ENCODE measurements at regions not wholly inside any gene's neighbourhood (a gene's known extent, or its start where the extent isn't known, plus 50 kb on each side); places are given as distances from the start of the nearest gene placed in this dataset.

GRCh38 chr6:156408655-156409054, 368.5 kb upstream of the ARID1B start:
- Histone ChIP-seq H3K27me3 (no peaks in the 10 kb centered on the region), H3K9me3 (no peaks in the 10 kb centered on the region), H3K27ac (no peak overlapping the region), H3K4me3 (no peak overlapping the region), H3K4me1 (no peaks in the 10 kb centered on the region), H3K36me3 (no peaks in the 10 kb centered on the region)
- intact Hi-C loops (cut with DNase I; ENCODE audit: low total_unique reads): no loop called here
- DNase-seq (ENCODE audit: low spot score in 2 of 2): no peak
- TF ChIP-seq POLR2A (IDR thresholded peaks at IDR 0.05): no peak
- no peak for TF ChIP-seq CTCF (IDR thresholded peaks at IDR 0.05)
- no peak for TF ChIP-seq POLR2AphosphoS5 (IDR thresholded peaks at IDR 0.05)

GRCh38 chr6:156407334-156407733, 369.8 kb upstream of the ARID1B start:
- no peaks in the 10 kb centered on the region for H3K4me1 ChIP-seq
- H3K27me3 ChIP-seq: no peaks in the 10 kb centered on the region
- TF ChIP-seq POLR2AphosphoS5 (IDR thresholded peaks at IDR 0.05) (no peak), CTCF (IDR thresholded peaks at IDR 0.05) (no peak), POLR2A (IDR thresholded peaks at IDR 0.05) (no peak)
- DNase-seq (ENCODE audit: low spot score in 2 of 2): no peak
- no peak overlapping the region for H3K27ac ChIP-seq
- H3K4me3 ChIP-seq: no peak overlapping the region
- H3K9me3 ChIP-seq: no peaks in the 10 kb centered on the region
- H3K36me3 ChIP-seq: no peaks in the 10 kb centered on the region
- intact Hi-C loops (cut with DNase I; ENCODE audit: low total_unique reads): no loop called here

GRCh38 chr6:156406688-156407087, 370.5 kb upstream of the ARID1B start:
- DNase-seq (ENCODE audit: low spot score in 2 of 2): no peak

GRCh38 chr6:156406099-156406498, 371.1 kb upstream of the ARID1B start:
- H3K27ac ChIP-seq: no peak overlapping the region
- H3K4me3 ChIP-seq: no peak overlapping the region
- no peaks in the 10 kb centered on the region for H3K9me3 ChIP-seq
- H3K36me3 ChIP-seq: no peaks in the 10 kb centered on the region
- TF ChIP-seq CTCF (IDR thresholded peaks at IDR 0.05) (no peak), POLR2A (IDR thresholded peaks at IDR 0.05) (no peak), POLR2AphosphoS5 (IDR thresholded peaks at IDR 0.05) (no peak)
- intact Hi-C loops (cut with DNase I; ENCODE audit: low total_unique reads): no loop called here
- DNase-seq (ENCODE audit: low spot score in 2 of 2): no peak
- H3K27me3 ChIP-seq: no peaks in the 10 kb centered on the region
- no peaks in the 10 kb centered on the region for H3K4me1 ChIP-seq

More at GRCh38 chr6:156406688-156407087, 370.5 kb upstream of the ARID1B start:
- H3K36me3 ChIP-seq: no peaks in the 10 kb centered on the region
- H3K27me3 ChIP-seq: no peaks in the 10 kb centered on the region
- H3K27ac ChIP-seq: no peak overlapping the region
- no peaks in the 10 kb centered on the region for H3K9me3 ChIP-seq
- TF ChIP-seq POLR2AphosphoS5 (IDR thresholded peaks at IDR 0.05) (no peak), POLR2A (IDR thresholded peaks at IDR 0.05) (no peak), CTCF (IDR thresholded peaks at IDR 0.05) (no peak)
- no peak overlapping the region for H3K4me3 ChIP-seq
- intact Hi-C loops (cut with DNase I; ENCODE audit: low total_unique reads): no loop called here
- H3K4me1 ChIP-seq: no peaks in the 10 kb centered on the region

- H3K27me3 ChIP-seq: no peaks in the 10 kb centered on the region
- H3K9me3 ChIP-seq: no peaks in the 10 kb centered on the region
- H3K4me3 ChIP-seq: no peak overlapping the region
- no peak for TF ChIP-seq CTCF (IDR thresholded peaks at IDR 0.05)
- TF ChIP-seq POLR2AphosphoS5 (IDR thresholded peaks at IDR 0.05): no peak
- no peak for TF ChIP-seq POLR2A (IDR thresholded peaks at IDR 0.05)
- H3K4me1 ChIP-seq: no peaks in the 10 kb centered on the region
- no peaks in the 10 kb centered on the region for H3K36me3 ChIP-seq
- intact Hi-C loops (cut with DNase I; ENCODE audit: low total_unique reads): no loop called here
- no peak overlapping the region for H3K27ac ChIP-seq
- DNase-seq (ENCODE audit: low spot score in 2 of 2): no peak
These were observed 374.6 kb upstream of the ARID1B start for GRCh38 chr6:156402628-156403027.

All from breast epithelium (tissue), 4 donors.